WERI-Rb-1 (cell line): ENCODE measurements at regions not wholly inside any gene's neighbourhood (a gene's known extent, or its start where the extent isn't known, plus 50 kb on each side); places are given as distances from the start of the nearest gene placed in this dataset.

Experiments
- DNase-seq: peaks from one replicate; pipeline ENCODE4 v3.0.0-alpha.2; 2020
- H3K27ac ChIP-seq: fragments of 250-450 bp; sonication (Bioruptor Pico); 2 replicates; pipeline ENCODE4 v1.5.1; 2020; ENCODE audit warnings: mild to moderate bottlenecking, moderate library complexity
- H3K27me3 ChIP-seq: fragments of 250-450 bp; sonication (Bioruptor Pico); 2 replicates; pipeline ENCODE4 v1.5.1; 2021; ENCODE audit warnings: mild to moderate bottlenecking, low read depth, moderate library complexity; ENCODE audit not compliant: insufficient read depth, severe bottlenecking
- H3K36me3 ChIP-seq: fragments of 250-450 bp; sonication (Bioruptor Pico); 2 replicates; pipeline ENCODE4 v1.5.1; 2020; ENCODE audit warnings: mild to moderate bottlenecking, moderate library complexity
- H3K4me3 ChIP-seq: 2 replicates; pipeline ENCODE4 v1.5.1; 2011; ENCODE audit warnings: low read depth, mild to moderate bottlenecking, control low read depth, low read length
- H3K9me3 ChIP-seq: fragments of 250-450 bp; sonication (Bioruptor Pico); 2 replicates; pipeline ENCODE4 v1.5.1; 2021; ENCODE audit warnings: mild to moderate bottlenecking, moderate library complexity; ENCODE audit not compliant: severe bottlenecking
- CTCF ChIP-seq: IDR thresholded peaks from 2 replicates; pipeline ENCODE4 v1.5.1; 2011; ENCODE audit warnings: low read depth, mild to moderate bottlenecking, control low read depth, inconsistent platforms, low read length

- no peaks in the 10 kb centered on the region for H3K27me3 ChIP-seq
- no peak overlapping the region for H3K27ac ChIP-seq
- H3K9me3 ChIP-seq = no peaks in the 10 kb centered on the region
- no peaks in the 10 kb centered on the region for H3K36me3 ChIP-seq
- DNase-seq = no peak
- no peak for TF ChIP-seq CTCF
- H3K4me3 ChIP-seq = no peak overlapping the region
These were observed 360.1 kb downstream of the TNS3 start for GRCh38 chr7:47221826-47222225.

GRCh38 chr7:47218378-47219176 is 363.3 kb downstream of the TNS3 start:
- DNase-seq = no peak
- H3K4me3 ChIP-seq = no peak overlapping the region
- TF ChIP-seq CTCF = no peak
- H3K27ac ChIP-seq = no peak overlapping the region
- no peaks in the 10 kb centered on the region for H3K27me3 ChIP-seq
- H3K9me3 ChIP-seq = no peaks in the 10 kb centered on the region
- H3K36me3 ChIP-seq = no peaks in the 10 kb centered on the region

DNA sequence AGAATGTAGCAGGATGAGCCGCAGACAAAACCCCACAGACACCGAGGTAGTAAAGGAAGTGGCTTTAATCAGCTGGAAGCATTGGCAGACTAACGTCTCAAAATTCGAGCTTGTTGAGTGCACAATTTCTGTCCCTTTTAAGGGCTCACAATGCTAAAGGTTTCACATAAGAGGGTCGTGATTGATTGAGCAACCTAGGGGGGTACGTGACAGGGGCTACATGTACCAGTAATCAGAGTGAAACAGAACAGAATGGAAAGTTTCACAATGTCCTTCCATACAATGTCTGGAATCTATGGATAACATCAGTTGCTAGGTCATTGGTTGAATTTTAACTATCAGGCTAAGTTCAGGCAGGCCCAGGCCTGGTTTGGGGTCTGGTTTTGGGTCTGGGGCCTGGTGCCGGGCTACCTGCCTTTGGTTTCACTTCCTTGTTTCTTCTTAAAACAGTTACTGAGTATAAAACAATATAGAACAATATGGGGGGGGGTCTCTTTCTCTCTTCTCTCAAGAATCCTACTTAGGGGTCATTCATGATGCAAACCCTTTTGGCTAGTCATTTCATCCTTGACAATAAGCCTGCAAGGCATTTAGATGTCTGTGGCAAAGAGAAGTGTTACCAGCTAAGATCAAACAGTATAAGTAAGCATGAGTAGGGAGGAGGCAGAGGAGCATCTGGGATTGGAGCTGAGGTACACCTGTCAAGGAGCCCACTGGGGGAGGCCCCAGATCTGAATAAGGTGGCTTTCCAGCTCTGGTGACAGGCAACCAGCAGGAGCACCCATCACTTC is 364.1 kb downstream of the TNS3 start:
- H3K27ac ChIP-seq = no peak overlapping the region

DNA sequence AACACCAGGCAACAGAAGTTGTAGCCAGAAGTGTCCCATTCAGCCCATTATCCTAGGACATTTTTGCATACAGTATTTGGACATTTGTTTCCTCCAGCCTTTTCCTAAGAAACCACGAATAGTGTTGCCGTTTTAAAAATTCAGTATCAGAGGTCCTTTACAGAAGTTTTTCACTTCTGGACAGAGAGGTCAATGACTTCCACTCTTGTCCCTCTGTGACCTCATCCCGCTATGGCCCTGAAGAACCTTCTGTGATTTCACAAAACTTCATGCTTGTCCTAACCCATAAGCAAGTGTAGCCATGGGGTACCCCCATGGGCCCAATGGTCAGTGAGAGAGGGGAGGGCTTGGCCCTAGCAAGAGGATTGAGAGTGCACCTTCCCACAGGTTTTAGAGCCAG is 364.8 kb downstream of the TNS3 start:
- no peak for TF ChIP-seq CTCF
- DNase-seq = no peak
- Histone ChIP-seq H3K9me3 (no peaks in the 10 kb centered on the region), H3K4me3 (no peak overlapping the region), H3K27me3 (no peaks in the 10 kb centered on the region), H3K36me3 (no peaks in the 10 kb centered on the region), H3K27ac (no peak overlapping the region)

More for the DNA sequence above, 364.1 kb downstream of the TNS3 start:
- Histone ChIP-seq H3K9me3 (no peaks in the 10 kb centered on the region), H3K4me3 (no peak overlapping the region), H3K27me3 (no peaks in the 10 kb centered on the region), H3K36me3 (no peaks in the 10 kb centered on the region)
- TF ChIP-seq CTCF = no peak
- no peak for DNase-seq

GRCh38 chr7:47216439-47216838 is 365.5 kb downstream of the TNS3 start:
- DNase-seq = no peak
- no peak for TF ChIP-seq CTCF
- Histone ChIP-seq H3K4me3 (no peak overlapping the region), H3K27ac (no peak overlapping the region), H3K27me3 (no peaks in the 10 kb centered on the region), H3K9me3 (no peaks in the 10 kb centered on the region), H3K36me3 (no peaks in the 10 kb centered on the region)
